Nephron progenitor cell (in vitro differentiated cells): ENCODE measurements at regions not wholly inside any gene's neighbourhood (a gene's known extent, or its start where the extent isn't known, plus 50 kb on each side); places are given as distances from the start of the nearest gene placed in this dataset.

Experiments
- DNase-seq: peaks from one replicate; pipeline ENCODE4 v3.0.0; 2021
- H3K27ac Mint-ChIP-seq: 2 replicates; pipeline ENCODE4 v1.8.0; 2021; ENCODE audit warnings: mild to moderate bottlenecking, moderate library complexity, mixed read lengths
- H3K27me3 Mint-ChIP-seq: 2 replicates; pipeline ENCODE4 v1.8.0; 2021; ENCODE audit warnings: mild to moderate bottlenecking, low read depth, mixed read lengths; ENCODE audit not compliant: poor library complexity
- H3K36me3 Mint-ChIP-seq: 2 replicates; pipeline ENCODE4 v1.8.0; 2021; ENCODE audit warnings: low read depth, mixed read lengths
- H3K4me1 Mint-ChIP-seq: 2 replicates; pipeline ENCODE4 v1.8.0; 2021; ENCODE audit warnings: mixed read lengths
- H3K4me3 Mint-ChIP-seq: 2 replicates; pipeline ENCODE4 v1.8.0; 2021; ENCODE audit warnings: mild to moderate bottlenecking, moderate library complexity, mixed read lengths
- H3K9me3 Mint-ChIP-seq: 2 replicates; pipeline ENCODE4 v1.8.0; 2021; ENCODE audit warnings: mild to moderate bottlenecking, moderate library complexity, mixed read lengths
- TF ChIP-seq, protein P1 (sequence below): fragments of 200-600 bp; sonication (generic); IDR thresholded peaks from 2 replicates; pipeline ENCODE4 v1.5.0; 2021; ENCODE audit warnings: antibody characterized with exemption

DNA sequence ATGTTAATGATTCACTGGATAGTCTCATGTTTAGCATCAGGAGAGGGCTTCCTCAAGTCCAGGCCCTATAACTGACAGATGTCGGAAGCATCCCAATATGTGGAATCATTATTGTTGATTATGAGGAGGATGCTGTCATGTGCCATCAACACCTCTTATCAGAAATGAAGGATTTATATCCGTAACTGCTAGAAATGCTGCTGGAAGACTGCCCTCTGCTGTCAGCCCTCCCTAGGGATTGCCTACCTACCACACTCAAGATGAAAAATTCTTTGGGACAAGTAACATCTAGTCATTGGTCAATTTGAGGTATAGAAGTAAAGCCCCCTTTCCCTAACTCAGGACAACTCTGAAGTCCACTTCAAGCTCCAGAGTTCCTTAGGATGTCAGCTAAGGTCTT lies 1166.5 kb upstream of the NXPH2 start:
- no peaks in the 10 kb centered on the region for H3K4me1 Mint-ChIP-seq
- no peaks in the 10 kb centered on the region for H3K27me3 Mint-ChIP-seq
- no peak overlapping the region for H3K27ac Mint-ChIP-seq
- no peaks in the 10 kb centered on the region for H3K9me3 Mint-ChIP-seq
- TF ChIP-seq, protein P1, sequence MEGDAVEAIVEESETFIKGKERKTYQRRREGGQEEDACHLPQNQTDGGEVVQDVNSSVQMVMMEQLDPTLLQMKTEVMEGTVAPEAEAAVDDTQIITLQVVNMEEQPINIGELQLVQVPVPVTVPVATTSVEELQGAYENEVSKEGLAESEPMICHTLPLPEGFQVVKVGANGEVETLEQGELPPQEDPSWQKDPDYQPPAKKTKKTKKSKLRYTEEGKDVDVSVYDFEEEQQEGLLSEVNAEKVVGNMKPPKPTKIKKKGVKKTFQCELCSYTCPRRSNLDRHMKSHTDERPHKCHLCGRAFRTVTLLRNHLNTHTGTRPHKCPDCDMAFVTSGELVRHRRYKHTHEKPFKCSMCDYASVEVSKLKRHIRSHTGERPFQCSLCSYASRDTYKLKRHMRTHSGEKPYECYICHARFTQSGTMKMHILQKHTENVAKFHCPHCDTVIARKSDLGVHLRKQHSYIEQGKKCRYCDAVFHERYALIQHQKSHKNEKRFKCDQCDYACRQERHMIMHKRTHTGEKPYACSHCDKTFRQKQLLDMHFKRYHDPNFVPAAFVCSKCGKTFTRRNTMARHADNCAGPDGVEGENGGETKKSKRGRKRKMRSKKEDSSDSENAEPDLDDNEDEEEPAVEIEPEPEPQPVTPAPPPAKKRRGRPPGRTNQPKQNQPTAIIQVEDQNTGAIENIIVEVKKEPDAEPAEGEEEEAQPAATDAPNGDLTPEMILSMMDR, result no peak
- H3K4me3 Mint-ChIP-seq, result no peak overlapping the region
- no peak for DNase-seq
- no peaks in the 10 kb centered on the region for H3K36me3 Mint-ChIP-seq

DNA sequence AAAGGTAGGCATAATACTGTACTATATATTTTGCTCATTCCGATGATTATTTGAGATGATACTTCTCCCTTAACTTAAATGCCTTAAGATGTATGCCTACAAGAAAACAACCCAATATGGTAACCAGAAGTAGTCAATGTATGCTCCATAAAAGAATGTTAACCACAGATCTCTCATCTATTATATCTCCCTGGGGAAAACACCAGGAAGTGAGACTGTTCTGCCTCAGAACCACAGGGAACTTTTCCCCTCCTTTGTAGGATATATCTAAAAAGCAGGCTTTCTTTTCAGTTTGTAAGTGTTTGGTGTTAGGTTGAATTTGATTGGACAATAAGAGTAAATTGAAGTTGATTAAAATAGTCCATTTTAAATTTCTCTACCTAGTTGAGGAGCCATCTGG lies 1160.5 kb upstream of the NXPH2 start:
- TF ChIP-seq, protein P1, result no peak
- peaks cover 2% of the 10 kb centered on the region for H3K27me3 Mint-ChIP-seq
- H3K4me1 Mint-ChIP-seq, result peaks cover 5% of the 10 kb centered on the region
- no peak overlapping the region for H3K27ac Mint-ChIP-seq
- H3K36me3 Mint-ChIP-seq, result no peaks in the 10 kb centered on the region
- no peak overlapping the region for H3K4me3 Mint-ChIP-seq
- no peak for DNase-seq
- peaks cover 20% of the 10 kb centered on the region for H3K9me3 Mint-ChIP-seq

DNA sequence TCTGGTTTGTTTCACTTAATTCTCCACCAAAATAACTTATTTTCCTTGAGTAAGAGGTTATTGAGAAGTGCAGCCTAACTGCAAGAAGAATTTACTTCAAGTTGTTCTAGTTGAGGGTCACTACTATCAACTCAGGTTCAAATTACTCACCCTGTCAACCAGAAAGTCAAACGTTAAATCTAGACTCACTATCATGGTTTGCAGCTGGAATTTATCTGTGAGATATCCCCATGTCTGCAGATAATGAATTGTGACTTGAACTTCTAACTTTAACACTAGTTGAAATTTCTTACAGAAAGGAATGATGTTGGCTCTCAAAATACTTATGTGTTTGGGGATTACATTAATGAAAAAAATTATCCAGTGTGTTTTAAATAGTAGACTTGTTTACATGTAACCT lies 1145.7 kb upstream of the NXPH2 start:
- no peak for DNase-seq
- Mint-ChIP-seq H3K27me3 (no peaks in the 10 kb centered on the region), H3K9me3 (peaks cover 12% of the 10 kb centered on the region), H3K27ac (no peak overlapping the region), H3K4me1 (no peaks in the 10 kb centered on the region), H3K36me3 (no peaks in the 10 kb centered on the region), H3K4me3 (no peak overlapping the region)
- TF ChIP-seq, protein P1, result no peak

DNA sequence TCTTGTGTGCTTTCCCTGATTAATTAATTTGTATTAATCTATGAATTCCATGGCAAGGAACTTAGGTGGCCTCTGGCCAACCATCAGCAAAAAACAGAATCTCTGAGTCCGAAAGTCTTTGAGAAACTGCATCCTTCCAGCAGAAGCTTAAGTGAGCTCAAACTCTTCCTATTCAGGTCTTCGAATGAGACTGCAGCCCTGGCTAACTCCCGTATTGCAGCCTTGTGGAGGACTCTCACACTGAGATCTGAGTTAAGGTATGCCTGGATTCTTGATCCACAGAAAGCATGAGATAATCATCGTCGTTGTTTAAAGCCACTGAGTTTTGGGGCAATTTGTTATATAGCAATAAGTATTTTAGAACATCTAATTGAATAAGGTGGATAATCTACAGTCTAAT lies 1143.9 kb upstream of the NXPH2 start:
- DNase-seq, result no peak
- TF ChIP-seq, protein P1, result no peak
- Mint-ChIP-seq H3K4me1 (no peaks in the 10 kb centered on the region), H3K36me3 (no peaks in the 10 kb centered on the region), H3K27me3 (no peaks in the 10 kb centered on the region), H3K9me3 (peaks cover 7% of the 10 kb centered on the region), H3K4me3 (no peak overlapping the region), H3K27ac (no peak overlapping the region)

DNA sequence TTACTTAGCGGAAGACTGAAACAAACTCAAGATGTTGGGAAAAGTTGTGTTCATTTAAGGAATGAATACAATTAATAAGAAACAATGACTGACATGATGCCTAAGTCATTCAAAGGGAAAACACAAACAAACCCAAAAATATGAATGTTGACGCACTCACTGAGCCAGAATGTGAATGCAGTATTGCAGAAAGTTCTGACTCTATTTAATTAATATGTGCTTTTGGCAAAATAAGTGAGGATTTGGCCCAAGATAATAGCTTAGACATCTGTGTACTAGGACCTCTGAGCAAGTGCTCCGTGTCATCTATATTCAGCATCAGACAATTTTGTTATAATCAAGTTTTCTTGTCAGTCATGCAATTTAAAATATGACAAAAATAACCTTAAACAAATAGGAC lies 1138.8 kb upstream of the NXPH2 start:
- Mint-ChIP-seq H3K4me1 (no peaks in the 10 kb centered on the region), H3K27me3 (peaks cover 5% of the 10 kb centered on the region), H3K9me3 (no peaks in the 10 kb centered on the region), H3K4me3 (no peak overlapping the region), H3K36me3 (no peaks in the 10 kb centered on the region), H3K27ac (no peak overlapping the region)
- TF ChIP-seq, protein P1, result no peak
- DNase-seq, result no peak

DNA sequence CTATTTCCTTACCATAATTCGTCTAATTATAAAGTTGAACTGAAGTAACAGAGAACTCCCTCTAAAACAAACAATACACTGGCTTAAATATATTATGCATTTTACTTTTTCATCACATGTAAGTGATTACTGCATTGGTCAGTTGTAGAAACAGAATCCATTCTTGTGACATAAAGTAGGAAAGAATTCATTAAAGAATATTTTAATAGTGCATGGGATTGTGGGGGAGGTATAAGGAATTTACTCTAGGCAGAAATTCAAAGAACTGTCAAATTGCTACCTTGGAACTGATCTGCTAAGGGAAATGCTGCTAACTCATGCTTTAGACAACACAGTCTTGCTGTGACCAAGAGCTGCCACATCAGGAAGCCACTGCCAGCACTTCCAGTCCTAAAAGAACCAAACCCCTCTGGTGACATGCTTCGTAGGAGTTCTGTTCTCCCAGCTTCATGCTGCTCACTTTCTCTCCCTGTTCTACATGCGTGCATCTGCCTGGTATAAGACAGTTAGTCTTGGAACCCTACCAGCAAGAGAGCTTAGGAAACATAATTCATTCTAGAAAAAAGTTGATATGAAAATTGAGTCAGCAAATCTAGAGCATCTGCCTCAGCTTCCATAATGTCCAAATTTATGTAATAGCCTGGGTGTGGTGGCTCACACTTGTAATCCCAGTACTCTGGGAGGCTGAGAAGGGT lies 1137.6 kb upstream of the NXPH2 start:
- no peaks in the 10 kb centered on the region for H3K4me1 Mint-ChIP-seq
- H3K4me3 Mint-ChIP-seq, result no peak overlapping the region
- DNase-seq, result no peak
- H3K27me3 Mint-ChIP-seq, result peaks cover 5% of the 10 kb centered on the region
- TF ChIP-seq, protein P1, result no peak
- no peaks in the 10 kb centered on the region for H3K36me3 Mint-ChIP-seq
- no peak overlapping the region for H3K27ac Mint-ChIP-seq
- H3K9me3 Mint-ChIP-seq, result no peaks in the 10 kb centered on the region
